SU-DHL-6 (cell line): ENCODE measurements at regions not wholly inside any gene's neighbourhood (a gene's known extent, or its start where the extent isn't known, plus 50 kb on each side); places are given as distances from the start of the nearest gene placed in this dataset.

Experiments used
- CTCF ChIP-seq: fragments of 200-600 bp; sonication (generic); IDR thresholded peaks from one replicate; pipeline ENCODE4 v1.5.1; 2017; ENCODE audit warnings: antibody characterized with exemption, mild to moderate bottlenecking, low read length, moderate library complexity; ENCODE audit not compliant: insufficient read depth, poor library complexity, severe bottlenecking
- EZH2phosphoT487 ChIP-seq: fragments of 200-600 bp; sonication (generic), shearing (Covaris generic); conservative IDR thresholded peaks from 2 replicates; pipeline ENCODE4 v1.6.1; 2018; ENCODE audit warnings: mild to moderate bottlenecking, antibody characterized with exemption, low read length, moderate library complexity, mixed read lengths

GRCh38 chr3:110910346-110910955 is 161.2 kb upstream of the NECTIN3 start:
- TF ChIP-seq CTCF = no peak
- no peak for TF ChIP-seq EZH2phosphoT487
